Upper lobe of right lung (tissue), 1 donor: ENCODE measurements at regions not wholly inside any gene's neighbourhood (a gene's known extent, or its start where the extent isn't known, plus 50 kb on each side); places are given as distances from the start of the nearest gene placed in this dataset.
"Not testable (repeated sequence)": the region's sequence is repeated elsewhere in the genome, so short reads cannot be mapped to it uniquely, and the experiment has no call there.

Source experiments
- ATAC-seq: fragments of 200-7000 bp; cut with Tn5 transposase; one replicate; pipeline ENCODE4 v1.9.1; 2020; ENCODE audit warnings: mild to moderate bottlenecking, moderate library complexity
- DNase-seq: peaks from one replicate; pipeline ENCODE4 v3.0.0-alpha.2; 2020
- H3K27ac ChIP-seq: fragments of 200-600 bp; one replicate; pipeline ENCODE4 v1.8.0; 2022
- H3K27me3 ChIP-seq: fragments of 200-600 bp; one replicate; pipeline ENCODE4 v1.8.0; 2022; ENCODE audit warnings: mild to moderate bottlenecking
- H3K36me3 ChIP-seq: fragments of 200-600 bp; one replicate; pipeline ENCODE4 v1.8.0; 2022
- H3K4me1 ChIP-seq: fragments of 200-600 bp; one replicate; pipeline ENCODE4 v1.8.0; 2022
- H3K4me3 ChIP-seq: fragments of 200-600 bp; one replicate; pipeline ENCODE4 v1.8.0; 2022; ENCODE audit warnings: mild to moderate bottlenecking
- H3K9me3 ChIP-seq: fragments of 200-600 bp; one replicate; pipeline ENCODE4 v1.8.0; 2022
- CTCF ChIP-seq: fragments of 200-600 bp; IDR thresholded peaks from one replicate; pipeline ENCODE4 v1.8.0; 2022; ENCODE audit warnings: antibody characterized with exemption
- intact Hi-C: fragments of 100-400 bp; cut with DNase I; formaldehyde crosslinking; loops from one replicate; pipeline ENCODE4 v1.11.0; 2022
- donor health status: DM: no; HTN: yes; CAD: no; lungs with severe emphysema.

DNA sequence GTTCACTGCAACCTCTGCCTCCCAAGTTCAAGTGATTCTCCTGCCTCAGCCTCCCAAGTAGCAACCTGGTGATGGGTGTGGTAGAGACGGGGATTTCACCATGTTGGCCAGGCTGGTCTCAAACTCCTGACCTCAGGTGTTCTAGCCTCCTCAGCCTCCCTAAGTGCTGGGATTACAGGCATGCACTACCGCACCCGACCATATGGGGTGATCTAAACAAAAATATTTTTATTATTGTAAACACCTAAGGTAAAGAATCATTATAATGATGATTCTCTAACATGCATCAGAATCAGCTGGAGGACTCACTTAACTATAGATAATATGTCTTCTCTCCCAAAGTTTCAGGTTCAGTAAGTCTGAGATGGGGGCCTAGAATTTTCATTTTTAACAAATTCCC, 96.2 kb upstream of the ALG10 start:
- Histone ChIP-seq H3K9me3 (no peaks in the 10 kb centered on the region), H3K36me3 (no peaks in the 10 kb centered on the region), H3K4me1 (no peaks in the 10 kb centered on the region), H3K4me3 (no peak overlapping the region), H3K27me3 (no peaks in the 10 kb centered on the region), H3K27ac (no peak overlapping the region)
- DNase-seq, result no peak
- no peak for ATAC-seq
- intact Hi-C loops, result no loop called here
- TF ChIP-seq CTCF, result no peak

GRCh38 chr12:33937669-33938068, 84.6 kb upstream of the ALG10 start:
- H3K4me3 ChIP-seq, ATAC-seq, intact Hi-C loops, H3K4me1 ChIP-seq, H3K27me3 ChIP-seq, H3K27ac ChIP-seq, DNase-seq, H3K9me3 ChIP-seq, H3K36me3 ChIP-seq: not testable (repeated sequence)

DNA sequence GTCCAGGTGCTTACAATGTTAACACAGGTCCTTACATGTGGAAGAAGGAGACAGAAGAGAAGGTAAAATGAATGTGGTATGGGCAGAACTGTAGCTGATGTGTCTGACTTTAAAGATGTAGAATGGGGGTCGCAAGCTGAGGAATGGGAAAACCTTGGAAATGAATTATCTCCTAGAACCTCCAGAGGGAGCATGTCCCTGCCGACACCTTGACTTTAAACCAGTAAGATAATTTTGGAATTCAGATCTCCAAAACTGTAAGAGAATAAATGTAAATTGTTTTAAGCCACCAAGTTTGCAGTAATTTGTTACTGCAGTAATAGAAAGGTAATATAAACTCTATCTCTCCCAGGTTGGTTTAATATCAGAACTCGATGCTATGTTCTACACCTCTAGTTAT, 80.1 kb upstream of the ALG10 start:
- no peaks in the 10 kb centered on the region for H3K9me3 ChIP-seq
- no peaks in the 10 kb centered on the region for H3K4me1 ChIP-seq
- DNase-seq (no peak), ATAC-seq (no peak)
- no peak overlapping the region for H3K4me3 ChIP-seq
- TF ChIP-seq CTCF, result no peak
- intact Hi-C loops, result no loop called here
- no peak overlapping the region for H3K27ac ChIP-seq
- no peaks in the 10 kb centered on the region for H3K27me3 ChIP-seq
- no peaks in the 10 kb centered on the region for H3K36me3 ChIP-seq

GRCh38 chr12:33944703-33945437, 77.4 kb upstream of the ALG10 start:
- Histone ChIP-seq H3K27me3 (no peaks in the 10 kb centered on the region), H3K4me1 (no peaks in the 10 kb centered on the region), H3K4me3 (no peak overlapping the region), H3K9me3 (peaks cover 11% of the 10 kb centered on the region), H3K36me3 (no peaks in the 10 kb centered on the region), H3K27ac (no peak overlapping the region)
- no peak for TF ChIP-seq CTCF
- intact Hi-C loops, result no loop called here
- no peak for DNase-seq
- no peak for ATAC-seq

DNA sequence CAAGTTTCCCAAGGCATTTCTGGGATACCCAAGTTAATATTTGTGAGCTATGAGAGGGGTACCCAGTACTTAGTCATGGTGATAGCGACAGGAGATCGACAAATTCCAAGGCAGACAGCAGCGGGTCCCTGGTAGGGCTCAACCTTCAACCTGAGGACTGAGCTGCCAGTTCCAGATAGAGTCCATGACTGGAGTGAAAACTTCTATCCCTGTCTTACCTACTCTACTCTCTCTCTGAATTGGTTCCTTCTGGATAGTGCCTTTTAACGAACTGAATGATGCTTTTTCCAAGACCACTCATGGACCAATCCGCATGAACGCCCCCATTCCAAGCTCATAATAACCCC, 76.9 kb upstream of the ALG10 start:
- H3K9me3 ChIP-seq, result peaks cover 16% of the 10 kb centered on the region
- H3K4me3 ChIP-seq, result no peak overlapping the region
- intact Hi-C loops, result no loop called here
- no peak for TF ChIP-seq CTCF
- no peaks in the 10 kb centered on the region for H3K4me1 ChIP-seq
- ATAC-seq, result no peak
- no peak for DNase-seq
- H3K27me3 ChIP-seq, result no peaks in the 10 kb centered on the region
- H3K27ac ChIP-seq, result no peak overlapping the region
- H3K36me3 ChIP-seq, result no peaks in the 10 kb centered on the region

GRCh38 chr12:33966219-33966618, 56.1 kb upstream of the ALG10 start:
- intact Hi-C loops, H3K4me1 ChIP-seq: not testable (repeated sequence)

GRCh38 chr12:33967760-33968159, 54.5 kb upstream of the ALG10 start:
- no peaks in the 10 kb centered on the region for H3K4me1 ChIP-seq
- no peaks in the 10 kb centered on the region for H3K36me3 ChIP-seq
- no peak for DNase-seq
- intact Hi-C loops, result no loop called here
- no peaks in the 10 kb centered on the region for H3K9me3 ChIP-seq
- no peak for ATAC-seq
- no peak for TF ChIP-seq CTCF
- no peaks in the 10 kb centered on the region for H3K27me3 ChIP-seq
- no peak overlapping the region for H3K27ac ChIP-seq
- no peak overlapping the region for H3K4me3 ChIP-seq

More at GRCh38 chr12:33966219-33966618, 56.1 kb upstream of the ALG10 start:
- not testable (repeated sequence) for H3K9me3 ChIP-seq, H3K27me3 ChIP-seq, DNase-seq, H3K4me3 ChIP-seq, H3K27ac ChIP-seq, ATAC-seq, H3K36me3 ChIP-seq
